ENCODE measurements at regions not wholly inside any gene's neighbourhood (a gene's known extent, or its start where the extent isn't known, plus 50 kb on each side); places are given as distances from the start of the nearest gene placed in this dataset.

DNA sequence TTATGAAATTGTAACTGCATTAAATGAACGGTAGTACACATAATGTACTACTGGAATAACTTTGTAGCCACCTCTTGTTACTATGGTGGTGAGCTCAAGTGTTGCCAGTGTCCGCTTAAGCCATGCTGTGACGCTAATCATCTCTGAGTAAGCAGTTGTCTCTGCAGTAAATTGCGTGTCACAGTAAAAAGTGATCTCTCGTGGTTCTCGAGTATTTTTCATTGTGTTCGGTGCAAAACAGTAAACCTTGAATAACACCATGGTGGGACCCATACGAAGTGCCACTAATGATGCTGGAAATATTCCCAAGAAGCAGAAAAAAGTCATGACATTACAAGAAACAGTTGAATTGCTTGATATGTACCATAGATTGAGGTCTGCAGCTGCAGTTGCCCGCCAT, 524.8 kb downstream of the SOX5 start:
- H3K4me2 ChIP-seq (ENCODE audit: low read length): no peak overlapping the region
- no peaks in the 10 kb centered on the region for H3K4me1 ChIP-seq (ENCODE audit: insufficient read depth, low read length, poor library complexity, severe bottlenecking)
- intact Hi-C loops (cut with micrococcal nuclease; ENCODE audit: unreplicated experiment): no loop called here
- H3K9me3 ChIP-seq (ENCODE audit: low read length): no peaks in the 10 kb centered on the region
- no peak for DNase-seq (ENCODE audit: low spot score)
- no peaks in the 10 kb centered on the region for H3K79me2 ChIP-seq (ENCODE audit: insufficient read depth, low read depth, low read length)
- ChIA-PET POLR2A (no interaction called here), CTCF (ENCODE audit: unreplicated experiment) (no interaction called here)
- no peaks in the 10 kb centered on the region for H3K36me3 ChIP-seq (ENCODE audit: insufficient read depth, low read length)
- no peaks in the 10 kb centered on the region for H3K9me2 ChIP-seq (ENCODE audit: insufficient read depth, low read length)
- no TSS peak for BruUV-seq (replicated peaks)
- H4K20me1 ChIP-seq (ENCODE audit: insufficient read depth, low read length): no peaks in the 10 kb centered on the region
- no peak overlapping the region for H3K27ac ChIP-seq (ENCODE audit: low read depth, low read length, poor library complexity, severe bottlenecking)
- no peak overlapping the region for H2AFZ ChIP-seq (ENCODE audit: low read length)
- no peak for TF ChIP-seq EZH2phosphoT487 (IDR thresholded peaks at IDR 0.05; ENCODE audit: borderline replicate concordance, low read depth, low read length)
- TF ChIP-seq, protein P1, sequence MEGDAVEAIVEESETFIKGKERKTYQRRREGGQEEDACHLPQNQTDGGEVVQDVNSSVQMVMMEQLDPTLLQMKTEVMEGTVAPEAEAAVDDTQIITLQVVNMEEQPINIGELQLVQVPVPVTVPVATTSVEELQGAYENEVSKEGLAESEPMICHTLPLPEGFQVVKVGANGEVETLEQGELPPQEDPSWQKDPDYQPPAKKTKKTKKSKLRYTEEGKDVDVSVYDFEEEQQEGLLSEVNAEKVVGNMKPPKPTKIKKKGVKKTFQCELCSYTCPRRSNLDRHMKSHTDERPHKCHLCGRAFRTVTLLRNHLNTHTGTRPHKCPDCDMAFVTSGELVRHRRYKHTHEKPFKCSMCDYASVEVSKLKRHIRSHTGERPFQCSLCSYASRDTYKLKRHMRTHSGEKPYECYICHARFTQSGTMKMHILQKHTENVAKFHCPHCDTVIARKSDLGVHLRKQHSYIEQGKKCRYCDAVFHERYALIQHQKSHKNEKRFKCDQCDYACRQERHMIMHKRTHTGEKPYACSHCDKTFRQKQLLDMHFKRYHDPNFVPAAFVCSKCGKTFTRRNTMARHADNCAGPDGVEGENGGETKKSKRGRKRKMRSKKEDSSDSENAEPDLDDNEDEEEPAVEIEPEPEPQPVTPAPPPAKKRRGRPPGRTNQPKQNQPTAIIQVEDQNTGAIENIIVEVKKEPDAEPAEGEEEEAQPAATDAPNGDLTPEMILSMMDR (conservative IDR thresholded peaks at IDR 0.05; ENCODE audit: low read length): no peak
- H3K4me3 ChIP-seq (ENCODE audit: low read depth, low read length, poor library complexity, severe bottlenecking): no peak overlapping the region

DNA sequence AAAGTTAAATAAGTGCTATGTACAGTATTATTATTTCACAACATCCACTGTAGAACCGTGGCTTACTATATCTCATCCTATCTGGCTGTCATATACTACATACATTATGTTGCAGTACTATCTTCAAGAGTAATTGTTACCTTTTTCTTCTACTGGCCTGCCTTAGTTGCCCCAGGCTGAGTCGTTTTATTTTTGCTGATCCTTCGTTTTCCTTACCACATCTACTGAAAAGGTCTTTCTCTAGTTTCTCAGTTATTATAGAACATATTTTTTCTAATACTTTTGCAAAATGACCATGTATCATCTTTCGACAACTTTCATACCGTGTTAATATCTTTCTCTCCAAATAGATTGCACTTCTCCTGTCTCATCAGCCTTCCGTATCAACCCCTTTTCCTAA, 523.1 kb downstream of the SOX5 start:
- no peak overlapping the region for H3K27ac ChIP-seq (ENCODE audit: low read depth, low read length, poor library complexity, severe bottlenecking)
- no peaks in the 10 kb centered on the region for H3K36me3 ChIP-seq (ENCODE audit: insufficient read depth, low read length)
- BruUV-seq (replicated peaks): no TSS peak
- ChIA-PET CTCF (ENCODE audit: unreplicated experiment) (no interaction called here), POLR2A (no interaction called here)
- H3K9me3 ChIP-seq (ENCODE audit: low read length): no peaks in the 10 kb centered on the region
- H3K4me2 ChIP-seq (ENCODE audit: low read length): no peak overlapping the region
- no peaks in the 10 kb centered on the region for H3K4me1 ChIP-seq (ENCODE audit: insufficient read depth, low read length, poor library complexity, severe bottlenecking)
- TF ChIP-seq, protein P1 (conservative IDR thresholded peaks at IDR 0.05; ENCODE audit: low read length): no peak
- TF ChIP-seq EZH2phosphoT487 (IDR thresholded peaks at IDR 0.05; ENCODE audit: borderline replicate concordance, low read depth, low read length): no peak
- H4K20me1 ChIP-seq (ENCODE audit: insufficient read depth, low read length): no peaks in the 10 kb centered on the region
- no peak for DNase-seq (ENCODE audit: low spot score)
- H3K79me2 ChIP-seq (ENCODE audit: insufficient read depth, low read depth, low read length): no peaks in the 10 kb centered on the region
- intact Hi-C loops (cut with micrococcal nuclease; ENCODE audit: unreplicated experiment): no loop called here
- no peaks in the 10 kb centered on the region for H3K9me2 ChIP-seq (ENCODE audit: insufficient read depth, low read length)
- H3K4me3 ChIP-seq (ENCODE audit: low read depth, low read length, poor library complexity, severe bottlenecking): no peak overlapping the region
- H2AFZ ChIP-seq (ENCODE audit: low read length): no peak overlapping the region

DNA sequence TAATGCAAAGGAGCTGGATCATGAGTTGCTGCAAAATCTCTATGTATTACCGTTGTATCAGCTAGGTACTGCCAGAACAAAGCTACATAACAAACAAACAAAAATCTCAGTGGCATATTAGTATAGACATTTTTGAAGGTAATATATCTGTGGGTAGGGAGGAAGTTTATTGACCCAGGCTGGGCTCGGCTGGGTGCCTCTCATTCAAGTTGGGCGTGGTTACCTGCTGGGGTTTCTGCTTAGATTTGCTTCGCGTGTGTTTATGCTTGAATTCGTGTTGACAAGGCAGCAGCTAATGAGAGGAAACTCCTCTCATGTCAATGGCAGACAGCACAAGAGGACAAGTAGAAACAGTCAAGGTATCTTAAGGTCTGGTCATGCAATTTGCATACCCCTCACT, 520.7 kb downstream of the SOX5 start:
- no TSS peak for BruUV-seq (replicated peaks)
- intact Hi-C loops (cut with micrococcal nuclease; ENCODE audit: unreplicated experiment): no loop called here

More for the DNA sequence above, 520.7 kb downstream of the SOX5 start:
- no peaks in the 10 kb centered on the region for H3K79me2 ChIP-seq (ENCODE audit: insufficient read depth, low read depth, low read length)
- no peaks in the 10 kb centered on the region for H4K20me1 ChIP-seq (ENCODE audit: insufficient read depth, low read length)
- no peak for DNase-seq (ENCODE audit: low spot score)
- H3K27ac ChIP-seq (ENCODE audit: low read depth, low read length, poor library complexity, severe bottlenecking): no peak overlapping the region
- H3K9me2 ChIP-seq (ENCODE audit: insufficient read depth, low read length): no peaks in the 10 kb centered on the region
- H2AFZ ChIP-seq (ENCODE audit: low read length): no peak overlapping the region
- no peaks in the 10 kb centered on the region for H3K4me1 ChIP-seq (ENCODE audit: insufficient read depth, low read length, poor library complexity, severe bottlenecking)
- CTCF ChIA-PET (ENCODE audit: unreplicated experiment): no interaction called here
- POLR2A ChIA-PET: interaction anchor here (0.6 kb wide), 1 partner anchor 98 kb away, joined by 3 read pairs; no protein-coding TSS in a partner anchor
- no peak overlapping the region for H3K4me3 ChIP-seq (ENCODE audit: low read depth, low read length, poor library complexity, severe bottlenecking)
- TF ChIP-seq EZH2phosphoT487 (IDR thresholded peaks at IDR 0.05; ENCODE audit: borderline replicate concordance, low read depth, low read length): no peak
- TF ChIP-seq, protein P1 (conservative IDR thresholded peaks at IDR 0.05; ENCODE audit: low read length): no peak
- no peaks in the 10 kb centered on the region for H3K9me3 ChIP-seq (ENCODE audit: low read length)
- H3K36me3 ChIP-seq (ENCODE audit: insufficient read depth, low read length): no peaks in the 10 kb centered on the region
- no peak overlapping the region for H3K4me2 ChIP-seq (ENCODE audit: low read length)
